IMR-90 (cell line): ENCODE measurements at regions not wholly inside any gene's neighbourhood (a gene's known extent, or its start where the extent isn't known, plus 50 kb on each side); places are given as distances from the start of the nearest gene placed in this dataset.

Experiments used
- ATAC-seq: fragments of 200-7000 bp; cut with Tn5 transposase; 2 replicates; pipeline ENCODE4 v1.9.1; 2020; ENCODE audit warnings: low read depth, mild to moderate bottlenecking, moderate library complexity
- BruUV-seq: library from RNA; stranded (reverse); fragments of 400-500 nt; replicated peaks from 2 replicates; lab custom pipeline; 2021; lab: Mats Ljungman, UMichigan
- CTCF ChIA-PET: fragments of 300-600 bp; formaldehyde crosslinking; extraction: SDS; loops from one replicate; lab custom pipeline; 2021; ENCODE audit warnings: antibody characterized with exemption; lab: Yijun Ruan, JAX
- POLR2A ChIA-PET: fragments of 300-600 bp; sonication (Branson Sonifier 250); formaldehyde crosslinking; loops from one replicate; lab custom pipeline; 2022; ENCODE audit warnings: antibody characterized with exemption; ENCODE audit not compliant: unreplicated experiment; lab: Charles Lee
- DNase-seq: peaks from one replicate; pipeline ENCODE4 v3.0.0; 2013
- H2AFZ ChIP-seq: replicated peaks from 2 replicates; pipeline ENCODE3; 2013; ENCODE audit warnings: low read length, mild to moderate bottlenecking; ENCODE audit not compliant: poor library complexity
- H2AK5ac ChIP-seq: 2 replicates; pipeline ENCODE4 v1.6.1; 2013; ENCODE audit warnings: low read depth, low read length, inconsistent platforms
- H2AK9ac ChIP-seq: replicated peaks from 2 replicates; pipeline ENCODE3; 2013; ENCODE audit warnings: mild to moderate bottlenecking, low read depth, low read length, moderate library complexity; ENCODE audit not compliant: poor library complexity
- H2BK120ac ChIP-seq: 2 replicates; pipeline ENCODE4 v1.6.1; 2013; ENCODE audit warnings: low read depth, low read length, inconsistent platforms
- H2BK15ac ChIP-seq: 3 replicates; pipeline ENCODE4 v1.6.1; 2013; ENCODE audit warnings: low read depth, low read length, inconsistent platforms
- H2BK20ac ChIP-seq: 2 replicates; pipeline ENCODE4 v1.6.1; 2013; ENCODE audit warnings: low read depth, mild to moderate bottlenecking, inconsistent platforms, low read length, moderate library complexity
- H2BK5ac ChIP-seq: 2 replicates; pipeline ENCODE4 v1.6.1; 2013; ENCODE audit warnings: mild to moderate bottlenecking, low read depth, low read length, inconsistent platforms; ENCODE audit not compliant: poor library complexity, severe bottlenecking
- H3K14ac ChIP-seq: replicated peaks from 2 replicates; pipeline ENCODE4 v1.6.1; 2013; ENCODE audit warnings: low read depth, low read length, inconsistent platforms
- H3K18ac ChIP-seq: 2 replicates; pipeline ENCODE4 v1.6.1; 2013; ENCODE audit warnings: low read depth, low read length, control low read depth
- H3K23ac ChIP-seq: 2 replicates; pipeline ENCODE4 v1.6.1; 2013; ENCODE audit warnings: low read depth, low read length, inconsistent platforms
- H3K27ac ChIP-seq: 2 replicates; pipeline ENCODE4 v1.5.1; 2013; ENCODE audit warnings: mild to moderate bottlenecking, control low read depth, low read length; ENCODE audit not compliant: insufficient read depth
- H3K27me3 ChIP-seq: 2 replicates; pipeline ENCODE4 v1.6.1; 2013; ENCODE audit warnings: low read length; ENCODE audit not compliant: control insufficient read depth, insufficient read depth
- H3K36me3 ChIP-seq: 2 replicates; pipeline ENCODE4 v1.6.1; 2013; ENCODE audit warnings: low read length, mixed read lengths; ENCODE audit not compliant: control insufficient read depth, insufficient read depth
- H3K4ac ChIP-seq: 2 replicates; pipeline ENCODE4 v1.6.1; 2013; ENCODE audit warnings: low read depth, low read length, inconsistent platforms
- H3K4me1 ChIP-seq: 2 replicates; pipeline ENCODE4 v1.6.1; 2013; ENCODE audit warnings: low read length, mixed read lengths; ENCODE audit not compliant: control insufficient read depth, insufficient read depth
- H3K4me2 ChIP-seq: 2 replicates; pipeline ENCODE4 v1.6.1; 2013; ENCODE audit warnings: low read depth, mild to moderate bottlenecking, control low read depth, low read length, moderate library complexity
- H3K4me3 ChIP-seq: 2 replicates; pipeline ENCODE4 v1.5.1; 2013; ENCODE audit warnings: low read depth, mild to moderate bottlenecking, control low read depth, low read length, moderate library complexity; ENCODE audit not compliant: insufficient read depth
- H3K56ac ChIP-seq: 2 replicates; pipeline ENCODE4 v1.6.1; 2013; ENCODE audit warnings: low read length, inconsistent platforms; ENCODE audit not compliant: insufficient read depth; ENCODE audit errors: extremely low read depth
- H3K79me1 ChIP-seq, 2 experiments: 2 replicates each; pipeline ENCODE4 v1.6.1; 2013; ENCODE audit warnings: low read length in 2 of 2, inconsistent platforms in 1 of 2, low read depth in 1 of 2
- H3K9ac ChIP-seq: 2 replicates; pipeline ENCODE4 v1.6.1; 2013; ENCODE audit warnings: low read depth, low read length, control low read depth
- H3K9me1 ChIP-seq: 2 replicates; pipeline ENCODE4 v1.6.1; 2013; ENCODE audit warnings: low read length, inconsistent platforms; ENCODE audit not compliant: insufficient read depth
- H3K9me3 ChIP-seq: 2 replicates; pipeline ENCODE4 v1.6.1; 2013; ENCODE audit warnings: low read length; ENCODE audit not compliant: control insufficient read depth, insufficient read depth
- H4K20me1 ChIP-seq: 2 replicates; pipeline ENCODE4 v1.6.1; 2013; ENCODE audit warnings: low read length, inconsistent platforms; ENCODE audit not compliant: insufficient read depth
- H4K5ac ChIP-seq: 2 replicates; pipeline ENCODE4 v1.6.1; 2013; ENCODE audit warnings: mild to moderate bottlenecking, low read depth, low read length, control low read depth
- H4K8ac ChIP-seq, 2 experiments: 2 replicates each; pipeline ENCODE4 v1.6.1; 2013; ENCODE audit warnings: low read depth in 2 of 2, low read length in 2 of 2, control low read depth in 1 of 2, inconsistent platforms in 1 of 2
- H4K91ac ChIP-seq: 2 replicates; pipeline ENCODE4 v1.6.1; 2013; ENCODE audit warnings: low read depth, low read length, inconsistent platforms; ENCODE audit not compliant: insufficient read depth
- CEBPB ChIP-seq: IDR thresholded peaks from 2 replicates; pipeline ENCODE4 v1.6.1; 2012; ENCODE audit warnings: low read depth, low read length, improper control_type of control experiment
- CHD1 ChIP-seq: IDR thresholded peaks from 2 replicates; pipeline ENCODE4 v1.6.1; 2012; ENCODE audit warnings: low read depth, low read length, improper control_type of control experiment
- FOS ChIP-seq: fragments of 150-350 bp; IDR thresholded peaks from 2 replicates; pipeline ENCODE4 v1.6.1; 2016; ENCODE audit warnings: low read depth, low read length
- MAFK ChIP-seq: IDR thresholded peaks from 2 replicates; pipeline ENCODE4 v1.6.1; 2012; ENCODE audit warnings: low read depth, low read length, improper control_type of control experiment
- NFE2L2 ChIP-seq: fragments of 150-350 bp; IDR thresholded peaks from 2 replicates; pipeline ENCODE4 v1.6.1; 2016; ENCODE audit warnings: low read depth, mild to moderate bottlenecking, low read length
- RAD21 ChIP-seq: IDR thresholded peaks from 2 replicates; pipeline ENCODE4 v1.6.1; 2012; ENCODE audit warnings: low read length, improper control_type of control experiment
- RCOR1 ChIP-seq: IDR thresholded peaks from 2 replicates; pipeline ENCODE4 v1.6.1; 2012; ENCODE audit warnings: mild to moderate bottlenecking, low read length, improper control_type of control experiment; ENCODE audit not compliant: insufficient replicate concordance
- SMC3 ChIP-seq: fragments of 150-350 bp; IDR thresholded peaks from 2 replicates; pipeline ENCODE4 v1.6.1; 2016; ENCODE audit warnings: low read depth, mild to moderate bottlenecking, antibody characterized with exemption, low read length, moderate library complexity
- WGBS, 2 experiments: methylation state at CpG; one replicate each; pipeline versions ENCODE4 v1.1.5 to v1.1.7; 2013; ENCODE audit warnings: missing lambda C conversion rate in 2 of 2; ENCODE audit not compliant: insufficient read length in 1 of 2; ENCODE audit errors: extremely low coverage in 2 of 2; 5-methylcytosine and 5-hydroxymethylcytosine counted together
- dilution Hi-C: fragments of 300-500 bp; cut with HindIII; formaldehyde crosslinking; loops from one replicate; pipeline ENCODE4 v1.14.3; 2018; ENCODE audit warnings: low sequenced_read_pairs; ENCODE audit not compliant: unreplicated experiment
- in situ Hi-C: fragments of 300-500 bp; cut with MboI; formaldehyde crosslinking; loops from 3 replicates; pipeline ENCODE4 v1.14.3; 2019; ENCODE audit warnings: low sequenced_read_pairs, inconsistent platforms, mixed read lengths
- intact Hi-C: fragments of 100-400 bp; cut with micrococcal nuclease; formaldehyde crosslinking; loops from 2 replicates; pipeline ENCODE4 v1.10.0; 2022
- TF ChIP-seq, protein P1 (sequence below): conservative IDR thresholded peaks from 2 replicates; pipeline ENCODE4 v1.5.1; 2012; ENCODE audit warnings: mild to moderate bottlenecking, low read depth, low read length, improper control_type of control experiment

DNA sequence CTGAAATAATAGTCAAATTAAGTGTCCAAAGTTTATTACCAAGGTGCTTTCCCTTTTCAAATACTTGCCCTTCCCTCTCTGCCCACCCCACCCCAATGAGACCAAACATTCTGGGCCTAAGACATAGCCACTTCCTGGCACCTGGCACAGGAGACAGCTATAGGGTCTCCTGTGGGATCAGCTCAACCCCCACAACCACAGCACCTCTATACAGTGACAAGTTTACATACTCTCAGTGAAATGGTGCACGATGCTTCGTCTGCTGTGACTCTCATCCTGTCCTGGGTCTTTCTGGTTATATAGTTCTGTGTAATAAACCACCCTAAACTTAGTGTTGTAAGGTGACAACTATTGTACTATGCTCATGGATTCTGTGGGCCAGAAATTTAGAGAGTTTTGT is 466.2 kb downstream of the FBXO15 start:
- no CpG with 5 or more reads among the region's 2 CpGs for WGBS, 2 experiments
- Histone ChIP-seq H3K9ac (no peak overlapping the region), H3K23ac (no peak overlapping the region), H4K91ac (peak overlapping the region; percentile 36; the same call in 1 of the 2 replicates), H2BK20ac (no peak overlapping the region), H4K5ac (no peak overlapping the region; the same call in 1 of the 2 replicates), H4K8ac (peak overlapping the region in 1 of 2 experiments; percentile 12; a peak in 2 of 4 replicates), H3K4me2 (no peak overlapping the region), H3K4me1 (peaks cover 4% of the 10 kb centered on the region; the same call in 1 of the 2 replicates), H2BK5ac (no peak overlapping the region), H2AFZ (no peak overlapping the region), H3K56ac (no peak overlapping the region), H3K9me1 (peaks cover 7% of the 10 kb centered on the region), H3K27ac (no peak overlapping the region), H3K9me3 (no peaks in the 10 kb centered on the region), H3K79me1 (peaks cover 20 to 43% of the 10 kb centered on the region in 2 experiments), H2AK9ac (no peak overlapping the region), H2BK120ac (no peak overlapping the region), H3K4me3 (no peak overlapping the region), H3K4ac (peak overlapping the region; percentile 45; the same call in 1 of the 2 replicates), H3K18ac (no peak overlapping the region), H4K20me1 (no peaks in the 10 kb centered on the region), H3K36me3 (peaks cover 6% of the 10 kb centered on the region; the same call in 1 of the 2 replicates), H3K27me3 (no peaks in the 10 kb centered on the region), H2BK15ac (no peak overlapping the region), H3K14ac (no peak overlapping the region), H2AK5ac (peak overlapping the region; percentile 43; the same call in 1 of the 2 replicates)
- ChIA-PET CTCF (no interaction called here), POLR2A (no interaction called here)
- dilution Hi-C loops (no loop called here), in situ Hi-C loops (no loop called here), intact Hi-C loops (loop anchor here (10.0 kb wide), 3 partner anchors 463 to 917 kb away; partner anchors contain the start of genes FBXO15 and TIMM21)
- DNase-seq, result no peak
- no TSS peak for BruUV-seq
- no peak for ATAC-seq
- TF ChIP-seq CHD1 (no peak), CEBPB (no peak), FOS (no peak), RCOR1 (no peak), SMC3 (no peak), RAD21 (no peak), MAFK (no peak), NFE2L2 (no peak)
- TF ChIP-seq, protein P1, sequence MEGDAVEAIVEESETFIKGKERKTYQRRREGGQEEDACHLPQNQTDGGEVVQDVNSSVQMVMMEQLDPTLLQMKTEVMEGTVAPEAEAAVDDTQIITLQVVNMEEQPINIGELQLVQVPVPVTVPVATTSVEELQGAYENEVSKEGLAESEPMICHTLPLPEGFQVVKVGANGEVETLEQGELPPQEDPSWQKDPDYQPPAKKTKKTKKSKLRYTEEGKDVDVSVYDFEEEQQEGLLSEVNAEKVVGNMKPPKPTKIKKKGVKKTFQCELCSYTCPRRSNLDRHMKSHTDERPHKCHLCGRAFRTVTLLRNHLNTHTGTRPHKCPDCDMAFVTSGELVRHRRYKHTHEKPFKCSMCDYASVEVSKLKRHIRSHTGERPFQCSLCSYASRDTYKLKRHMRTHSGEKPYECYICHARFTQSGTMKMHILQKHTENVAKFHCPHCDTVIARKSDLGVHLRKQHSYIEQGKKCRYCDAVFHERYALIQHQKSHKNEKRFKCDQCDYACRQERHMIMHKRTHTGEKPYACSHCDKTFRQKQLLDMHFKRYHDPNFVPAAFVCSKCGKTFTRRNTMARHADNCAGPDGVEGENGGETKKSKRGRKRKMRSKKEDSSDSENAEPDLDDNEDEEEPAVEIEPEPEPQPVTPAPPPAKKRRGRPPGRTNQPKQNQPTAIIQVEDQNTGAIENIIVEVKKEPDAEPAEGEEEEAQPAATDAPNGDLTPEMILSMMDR, result no peak
